NCI-H1417 treated with DMSO at 0.1 percent for 48 hours (cell line): ENCODE measurements at regions not wholly inside any gene's neighbourhood (a gene's known extent, or its start where the extent isn't known, plus 50 kb on each side); places are given as distances from the start of the nearest gene placed in this dataset.

ENCODE experiments used
- DNase-seq: peaks from one replicate; lab custom pipeline; 2025; lab: John Stamatoyannopoulos, UW

DNA sequence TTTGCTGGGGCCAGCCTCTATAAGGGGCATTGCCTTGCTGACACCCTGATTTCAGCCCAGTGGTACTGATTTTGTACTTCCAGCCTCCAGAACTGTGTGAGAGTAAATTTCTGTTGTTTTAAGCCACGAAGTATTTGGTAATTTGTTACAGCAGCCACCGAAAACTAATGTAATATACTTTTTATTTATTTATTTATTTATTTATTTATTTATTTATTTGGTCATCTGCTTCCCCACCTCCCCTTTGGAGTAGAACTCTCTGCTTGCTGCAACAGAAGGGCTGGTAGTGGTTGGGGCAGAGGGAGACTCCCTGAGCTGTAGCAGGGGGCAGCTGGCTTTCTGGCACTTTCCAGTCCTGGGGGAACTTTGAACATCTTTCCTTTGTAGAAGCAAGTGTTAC is 128.4 kb upstream of the RAG2 start:
- DNase-seq = no peak

DNA sequence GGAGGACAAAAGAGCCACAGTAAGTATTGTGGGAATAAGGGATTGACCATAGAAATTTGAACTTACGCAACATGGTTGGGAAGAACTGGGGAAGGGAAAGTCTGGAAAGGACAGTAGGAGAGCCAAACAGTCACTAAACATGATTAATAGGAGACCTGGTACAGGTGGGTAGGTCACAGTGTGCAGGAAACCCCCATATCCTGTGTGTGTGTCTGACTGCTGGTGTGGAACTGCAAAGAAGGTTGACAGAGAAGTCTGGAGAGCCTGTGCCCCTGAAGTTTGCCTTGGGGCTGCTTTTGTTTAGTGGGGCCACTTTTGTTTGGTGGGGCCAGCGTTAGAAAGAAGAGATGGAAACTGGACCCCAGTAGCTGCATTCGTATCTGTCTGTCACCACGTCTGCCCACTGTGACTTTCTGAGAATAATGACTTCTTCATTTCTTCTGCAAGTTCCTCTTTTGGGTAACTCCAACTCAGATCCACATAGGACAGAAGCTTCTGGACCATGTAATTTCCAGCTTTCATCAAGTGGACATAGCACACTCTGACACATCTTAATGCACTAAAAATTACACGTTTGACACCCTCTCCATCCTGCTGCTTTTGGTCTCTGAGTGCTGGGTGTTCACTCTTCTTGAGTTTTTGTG is 126.8 kb upstream of the RAG2 start:
- DNase-seq = no peak

DNA sequence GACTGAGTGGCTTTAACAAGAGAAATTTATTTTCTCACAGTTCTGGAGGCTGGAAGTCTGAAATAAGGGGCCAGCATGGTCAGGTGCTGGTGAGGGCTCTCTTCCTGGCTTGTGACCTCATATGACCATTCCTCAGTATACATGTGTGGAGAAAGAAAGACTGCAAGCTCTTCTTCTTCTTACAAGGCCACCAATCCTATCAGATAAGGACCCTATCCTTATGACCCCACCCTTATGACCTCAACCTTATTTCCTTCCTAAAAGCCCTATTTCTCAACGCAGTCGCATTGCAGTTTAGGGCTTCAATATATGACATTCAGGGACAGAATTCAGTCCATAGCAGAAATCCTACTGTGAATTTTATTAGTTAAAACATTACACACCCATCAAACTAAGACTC is 124.4 kb upstream of the RAG2 start:
- DNase-seq = no peak

DNA sequence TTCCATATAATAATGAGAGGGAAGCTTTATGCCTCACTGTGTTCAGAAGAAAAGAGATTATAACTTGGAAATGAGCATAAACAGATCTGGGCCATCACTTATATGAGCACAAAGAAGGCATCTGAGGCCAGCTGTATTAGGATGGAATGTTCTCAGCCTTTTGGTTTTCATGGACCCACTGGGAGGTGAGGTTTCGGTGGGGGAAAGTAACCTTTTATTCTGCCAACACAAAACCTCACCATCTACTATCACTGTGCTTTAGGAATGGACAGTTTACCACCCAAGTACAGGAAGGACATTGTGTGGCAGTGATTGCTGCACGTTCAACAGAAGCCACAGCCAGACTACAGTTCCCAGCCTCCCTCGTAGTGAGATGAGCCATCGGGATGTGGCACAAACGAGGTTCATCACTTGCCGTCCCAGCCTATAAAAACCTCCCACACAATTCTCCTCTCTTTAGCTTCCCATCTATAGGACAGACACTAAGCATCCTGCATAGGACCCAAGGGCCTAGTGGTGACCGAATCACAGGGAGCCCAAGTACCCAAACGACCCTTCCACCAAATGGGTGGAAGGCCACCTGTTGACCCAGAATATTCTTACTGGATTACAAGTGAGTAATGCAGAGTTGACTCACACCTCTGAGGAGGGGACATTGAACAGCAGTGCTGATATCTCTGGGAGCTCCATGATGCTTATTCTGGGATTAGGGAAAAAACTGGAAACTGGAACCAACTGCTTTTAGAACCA is 121.5 kb upstream of the RAG2 start:
- DNase-seq = peak; percentile 5

DNA sequence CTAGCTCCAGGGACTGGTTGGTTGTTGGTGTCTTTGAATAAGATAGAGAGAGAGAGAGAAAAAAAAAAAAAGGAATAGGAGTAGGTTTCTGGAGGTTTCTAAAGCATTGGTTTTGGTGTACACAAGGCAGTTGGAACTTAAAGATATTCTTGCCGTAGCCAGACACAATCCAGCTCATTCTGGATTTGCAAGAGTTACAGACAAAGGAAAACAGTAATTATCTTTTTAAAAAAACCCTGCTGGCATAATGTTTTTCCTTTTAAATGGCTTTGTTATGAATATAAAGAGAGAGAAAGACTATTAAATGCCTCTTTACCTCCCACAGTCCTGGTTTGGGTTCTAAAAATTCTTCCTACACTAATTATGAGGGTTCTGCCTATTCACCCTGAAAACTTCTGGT is 120.4 kb upstream of the RAG2 start:
- peak; percentile 12 for DNase-seq

DNA sequence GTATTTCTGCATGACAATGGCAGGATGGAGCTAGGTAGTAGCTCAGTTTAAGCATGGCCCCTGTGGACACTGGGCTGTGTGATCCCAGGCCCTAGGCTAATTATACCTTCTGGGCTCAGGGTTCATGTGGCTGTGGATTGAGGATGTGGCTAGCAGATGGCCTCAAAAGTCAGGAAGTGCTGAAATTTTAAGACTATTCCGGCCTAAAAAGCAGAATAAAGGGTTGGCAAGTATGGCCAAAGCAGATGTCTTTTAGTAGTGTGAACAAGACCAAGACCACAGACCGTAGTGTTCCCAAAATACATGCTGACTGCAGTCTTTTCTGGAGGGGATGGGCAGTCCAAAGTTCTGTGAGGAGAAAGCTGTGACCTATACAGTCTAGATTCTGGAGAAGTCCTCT is 115.7 kb upstream of the RAG2 start:
- DNase-seq = no peak

DNA sequence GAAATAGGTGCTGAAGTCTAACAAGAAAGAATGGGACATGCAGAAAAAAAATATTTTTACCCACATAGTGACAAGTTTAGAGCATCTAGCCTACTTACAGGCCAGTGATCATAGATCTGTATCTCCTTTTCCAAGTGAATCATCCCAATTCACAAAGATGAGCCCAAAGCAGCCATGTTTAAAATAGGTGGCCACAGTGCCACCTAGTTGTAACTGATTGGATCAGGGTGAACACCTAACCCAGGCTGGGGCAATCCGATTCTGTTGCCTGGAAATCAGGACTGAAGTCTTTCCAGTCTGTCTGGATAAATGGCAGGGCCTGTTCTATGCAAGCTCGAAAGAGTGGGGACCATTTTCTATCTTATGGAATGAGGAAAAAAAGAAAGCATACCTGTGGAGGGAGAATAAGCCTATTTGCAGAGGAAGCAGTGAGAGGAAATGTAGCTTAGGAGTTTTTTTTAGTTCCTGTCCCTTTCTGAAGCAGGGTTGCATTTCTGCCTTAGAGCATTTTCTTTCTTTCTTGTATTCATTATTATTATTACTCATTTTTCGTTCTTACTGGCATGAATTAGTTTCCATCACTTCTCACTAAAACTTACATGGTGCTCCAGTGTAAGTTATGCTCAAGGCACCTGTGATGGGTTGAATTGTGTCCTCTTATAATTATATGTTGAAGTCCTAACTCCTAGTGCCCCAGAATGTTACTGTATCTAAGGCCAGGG is 113.2 kb upstream of the RAG2 start:
- DNase-seq = no peak
